T-cell (primary cell): ENCODE measurements at regions not wholly inside any gene's neighbourhood (a gene's known extent, or its start where the extent isn't known, plus 50 kb on each side); places are given as distances from the start of the nearest gene placed in this dataset.

Experiments used
- ATAC-seq, 4 experiments: fragments of 200-7000 bp in 3 of 4; fragments of 150-1000 bp in 1 of 4; cut with Tn5 transposase; replicated peaks in 1 of 4; 1 replicate in 3 of 4; 2 replicates in 1 of 4; pipeline ENCODE4 v1.10.0; 2021; ENCODE audit warnings: moderate library complexity in 3 of 4, mild to moderate bottlenecking in 2 of 4, moderate number of reproducible peaks in 1 of 4
- CTCF ChIA-PET, 2 donors: fragments of 300-600 bp; sonication (Branson Sonifier 250); formaldehyde crosslinking; loops; one replicate each; lab custom pipeline; 2022; ENCODE audit warnings: antibody characterized with exemption in 2 of 2; lab: Charles Lee
- POLR2A ChIA-PET, 2 donors: fragments of 300-600 bp; sonication (Branson Sonifier 250); formaldehyde crosslinking; loops; one replicate each; lab custom pipeline; 2022; ENCODE audit warnings: antibody characterized with exemption in 2 of 2; lab: Charles Lee
- DNase-seq, 35 experiments: peaks; one replicate each; pipeline versions ENCODE4 v3.0.0 to v3.0.0-alpha.2; 2013 to 2023
- H3K27ac ChIP-seq: one replicate; pipeline ENCODE4 v1.5.1; 2013; ENCODE audit warnings: low read length
- H3K27me3 ChIP-seq, 2 experiments: replicated peaks in 1 of 2; 1 replicate in 1 of 2; 2 replicates in 1 of 2; pipeline versions ENCODE4 v1.6.1 to v1.7.0; 2013; ENCODE audit warnings: low read length in 1 of 2, mixed read lengths in 1 of 2; ENCODE audit not compliant: control insufficient read depth in 2 of 2, insufficient read depth in 2 of 2; ENCODE audit errors: extremely low read depth in 1 of 2
- H3K36me3 ChIP-seq, 2 donors: 1 replicate in 1 of 2; 2 replicates in 1 of 2; pipeline versions ENCODE4 v1.6.1 to v1.7.0; 2013; ENCODE audit warnings: low read length in 1 of 2; ENCODE audit not compliant: control insufficient read depth in 2 of 2, insufficient read depth in 1 of 2; ENCODE audit errors: extremely low read depth in 1 of 2
- H3K4me1 ChIP-seq, 2 experiments: 1 replicate in 1 of 2; 2 replicates in 1 of 2; pipeline versions ENCODE4 v1.6.1 to v1.7.0; 2013; ENCODE audit warnings: low read length in 2 of 2, mixed read lengths in 1 of 2; ENCODE audit not compliant: insufficient read depth in 2 of 2, control insufficient read depth in 1 of 2; ENCODE audit errors: extremely low read depth in 1 of 2
- H3K4me3 ChIP-seq, 2 donors: 1 replicate in 1 of 2; 2 replicates in 1 of 2; pipeline versions ENCODE4 v1.5.1 to v1.7.0; 2013; ENCODE audit warnings: mild to moderate bottlenecking in 2 of 2, low read length in 1 of 2, moderate library complexity in 1 of 2; ENCODE audit not compliant: control insufficient read depth in 1 of 2; ENCODE audit errors: extremely low read depth in 1 of 2
- H3K9me3 ChIP-seq: 2 replicates; pipeline ENCODE4 v1.7.0; 2013
- H3K27ac Mint-ChIP-seq, 2 donors: one replicate each; pipeline ENCODE4 v1.8.0; 2020 to 2021; ENCODE audit warnings: mild to moderate bottlenecking in 2 of 2, mixed read lengths in 2 of 2
- H3K27me3 Mint-ChIP-seq, 2 donors: one replicate each; pipeline ENCODE4 v1.8.0; 2021 to 2022; ENCODE audit warnings: mixed read lengths in 2 of 2
- H3K36me3 Mint-ChIP-seq: one replicate; pipeline ENCODE4 v1.8.0; 2021; ENCODE audit warnings: mixed read lengths
- H3K4me1 Mint-ChIP-seq, 3 donors: one replicate each; pipeline ENCODE4 v1.8.0; 2020 to 2022; ENCODE audit warnings: mixed read lengths in 3 of 3, mild to moderate bottlenecking in 1 of 3
- H3K4me3 Mint-ChIP-seq, 3 donors: one replicate each; pipeline ENCODE4 v1.8.0; 2020 to 2022; ENCODE audit warnings: mild to moderate bottlenecking in 3 of 3, mixed read lengths in 3 of 3, moderate library complexity in 3 of 3
- H3K9me3 Mint-ChIP-seq, 3 donors: one replicate each; pipeline ENCODE4 v1.8.0; 2020 to 2022; ENCODE audit warnings: mixed read lengths in 3 of 3
- WGBS: methylation state at CpG from one replicate; pipeline ENCODE4 v1.1.5; 2013; ENCODE audit warnings: missing lambda C conversion rate; ENCODE audit not compliant: insufficient coverage; 5-methylcytosine and 5-hydroxymethylcytosine counted together

- no CpG with 5 or more reads among the region's 4 CpGs for WGBS
Measured at GRCh38 chr2:185240796-185241195, 497.8 kb upstream of the FSIP2 start.

DNA sequence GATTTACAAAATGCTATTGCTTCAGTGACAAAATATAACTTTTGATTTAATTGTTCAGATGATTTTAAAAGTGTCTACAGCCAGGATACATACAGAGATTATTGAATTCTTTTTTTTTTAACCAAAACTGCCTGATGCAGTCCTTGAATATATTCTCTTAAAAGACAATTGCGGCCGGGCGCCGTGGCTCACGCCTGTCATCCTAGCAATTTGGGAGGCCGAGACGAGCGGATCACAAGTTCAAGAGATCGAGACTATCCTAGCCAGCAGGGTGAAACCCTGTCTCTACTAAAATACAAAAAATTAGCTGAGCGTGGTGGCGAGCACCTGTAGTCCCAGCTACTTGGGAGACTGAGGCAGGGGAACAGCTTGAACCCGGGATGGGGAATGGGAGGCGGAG lies 497.0 kb upstream of the FSIP2 start:
- Histone ChIP-seq H3K4me1 (no peaks in the 10 kb centered on the region), H3K27me3 (no peaks in the 10 kb centered on the region), H3K36me3 (no peaks in the 10 kb centered on the region), H3K9me3 (no peaks in the 10 kb centered on the region), H3K4me3 (no peak overlapping the region), H3K27ac (no peak overlapping the region)
- ATAC-seq (no peak), DNase-seq (no peak)
- no peak overlapping the region for H3K4me3 Mint-ChIP-seq
- ChIA-PET POLR2A (no interaction called here), CTCF (no interaction called here)
- no peaks in the 10 kb centered on the region for H3K4me1 Mint-ChIP-seq
- no peaks in the 10 kb centered on the region for H3K36me3 Mint-ChIP-seq
- H3K27ac Mint-ChIP-seq, result no peak overlapping the region
- H3K9me3 Mint-ChIP-seq, result peaks cover 9 to 14% (median 14%) of the 10 kb centered on the region in 3 donors
- H3K27me3 Mint-ChIP-seq, result no peaks in the 10 kb centered on the region
- 100% methylated on average over 5 of the region's 13 CpGs for WGBS

More at GRCh38 chr2:185240796-185241195, 497.8 kb upstream of the FSIP2 start:
- H3K27ac Mint-ChIP-seq, result no peak overlapping the region
- H3K4me1 ChIP-seq, result no peaks in the 10 kb centered on the region
- ATAC-seq (no peak), DNase-seq (no peak)
- no peaks in the 10 kb centered on the region for H3K27me3 Mint-ChIP-seq
- H3K4me3 ChIP-seq, result no peak overlapping the region
- POLR2A ChIA-PET, result no interaction called here
- no peaks in the 10 kb centered on the region for H3K27me3 ChIP-seq
- H3K36me3 ChIP-seq, result no peaks in the 10 kb centered on the region
- no peaks in the 10 kb centered on the region for H3K36me3 Mint-ChIP-seq
- CTCF ChIA-PET, result no interaction called here
- no peaks in the 10 kb centered on the region for H3K4me1 Mint-ChIP-seq
- H3K9me3 ChIP-seq, result no peaks in the 10 kb centered on the region
- no peak overlapping the region for H3K27ac ChIP-seq
- peaks cover 12 to 22% (median 14%) of the 10 kb centered on the region in 3 donors for H3K9me3 Mint-ChIP-seq
- H3K4me3 Mint-ChIP-seq, result no peak overlapping the region

DNA sequence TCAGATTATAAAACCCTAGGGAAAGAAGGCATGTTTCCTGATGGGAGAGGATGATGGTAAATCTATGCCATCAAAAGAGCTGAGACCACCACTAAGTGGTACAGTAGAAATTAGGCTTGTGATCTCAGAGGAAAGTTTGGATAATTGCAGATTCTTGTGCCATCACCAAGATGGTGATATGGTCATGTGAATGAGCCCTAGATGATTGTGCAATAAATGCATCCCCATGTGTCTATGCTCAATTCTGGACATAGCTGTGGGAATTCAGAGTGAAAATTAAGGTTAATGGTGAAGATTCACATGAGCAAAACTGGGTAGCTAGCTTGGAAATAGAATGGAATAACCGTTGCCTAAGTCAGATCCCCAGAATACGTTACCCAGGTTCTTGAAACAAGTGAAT lies 496.1 kb upstream of the FSIP2 start:
- Mint-ChIP-seq H3K36me3 (no peaks in the 10 kb centered on the region), H3K27me3 (no peaks in the 10 kb centered on the region), H3K4me1 (no peaks in the 10 kb centered on the region), H3K9me3 (peaks cover 4 to 14% (median 11%) of the 10 kb centered on the region in 3 donors), H3K27ac (no peak overlapping the region), H3K4me3 (no peak overlapping the region)
- Histone ChIP-seq H3K27me3 (no peaks in the 10 kb centered on the region), H3K27ac (no peak overlapping the region), H3K9me3 (no peaks in the 10 kb centered on the region), H3K36me3 (no peaks in the 10 kb centered on the region), H3K4me1 (no peaks in the 10 kb centered on the region), H3K4me3 (no peak overlapping the region)
- CTCF ChIA-PET, result no interaction called here
- POLR2A ChIA-PET, result no interaction called here
- WGBS, result no CpG with 5 or more reads among the region's 2 CpGs
- DNase-seq (no peak), ATAC-seq (no peak)

- CTCF ChIA-PET, result no interaction called here
Measured at GRCh38 chr2:185245216-185245615, 493.4 kb upstream of the FSIP2 start.

DNA sequence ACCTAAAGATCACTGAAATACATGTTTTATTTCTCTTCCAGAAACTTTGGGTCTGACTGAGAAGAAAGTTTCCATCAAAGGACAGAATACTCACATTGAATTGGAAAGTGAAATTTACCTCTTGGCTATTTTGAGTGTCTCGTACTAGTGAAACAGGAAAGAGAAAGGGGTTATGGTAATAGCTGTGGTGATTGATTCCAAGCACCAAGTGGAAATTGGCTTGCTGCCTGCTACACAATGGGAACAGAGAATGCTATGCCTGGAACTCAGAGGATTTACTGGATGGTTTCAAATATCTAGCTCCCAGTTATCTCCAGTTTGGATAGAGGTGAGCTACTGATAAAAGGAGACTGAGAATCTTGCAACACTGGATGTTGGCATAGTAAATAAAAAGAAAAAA lies 492.8 kb upstream of the FSIP2 start:
- Mint-ChIP-seq H3K9me3 (peaks cover 3 to 14% (median 5%) of the 10 kb centered on the region in 3 donors), H3K27me3 (no peaks in the 10 kb centered on the region), H3K36me3 (no peaks in the 10 kb centered on the region), H3K4me3 (no peak overlapping the region), H3K4me1 (no peaks in the 10 kb centered on the region), H3K27ac (no peak overlapping the region)
- no peak overlapping the region for H3K27ac ChIP-seq
- no peaks in the 10 kb centered on the region for H3K36me3 ChIP-seq
- DNase-seq (no peak), ATAC-seq (no peak)
- H3K4me3 ChIP-seq, result no peak overlapping the region
- no CpG with 5 or more reads among the region's 1 CpG for WGBS
- ChIA-PET POLR2A (no interaction called here), CTCF (no interaction called here)
- no peaks in the 10 kb centered on the region for H3K27me3 ChIP-seq
- no peaks in the 10 kb centered on the region for H3K9me3 ChIP-seq
- H3K4me1 ChIP-seq, result no peaks in the 10 kb centered on the region

More at GRCh38 chr2:185245216-185245615, 493.4 kb upstream of the FSIP2 start:
- Histone ChIP-seq H3K27me3 (no peaks in the 10 kb centered on the region), H3K36me3 (no peaks in the 10 kb centered on the region), H3K9me3 (no peaks in the 10 kb centered on the region), H3K4me3 (no peak overlapping the region), H3K4me1 (no peaks in the 10 kb centered on the region), H3K27ac (no peak overlapping the region)
- Mint-ChIP-seq H3K9me3 (peaks cover 3 to 14% (median 5%) of the 10 kb centered on the region in 3 donors), H3K4me3 (no peak overlapping the region), H3K4me1 (no peaks in the 10 kb centered on the region), H3K27me3 (no peaks in the 10 kb centered on the region), H3K36me3 (no peaks in the 10 kb centered on the region), H3K27ac (no peak overlapping the region)
- 80% methylated on average over 2 of the region's 4 CpGs for WGBS
- POLR2A ChIA-PET, result no interaction called here
- ATAC-seq (no peak), DNase-seq (no peak)

DNA sequence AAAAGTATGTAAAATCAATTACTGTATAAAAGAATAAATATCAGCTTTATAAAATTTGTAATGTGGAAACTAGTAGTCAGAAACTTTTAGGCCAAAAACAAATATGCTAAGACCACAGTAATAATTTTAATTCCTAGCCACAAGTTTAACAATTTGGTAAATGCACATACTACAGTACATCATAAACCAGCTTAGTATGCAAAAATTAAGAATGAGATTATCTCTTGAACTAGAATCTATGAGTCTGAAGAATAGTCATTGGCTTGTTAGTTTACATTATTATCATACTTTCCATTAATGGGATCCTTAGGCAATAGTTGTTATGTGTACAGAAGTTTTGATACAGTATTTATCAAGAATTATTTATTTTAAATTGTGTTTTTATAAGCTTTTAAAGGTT lies 491.9 kb upstream of the FSIP2 start:
- peaks cover 3 to 14% (median 5%) of the 10 kb centered on the region in 3 donors for H3K9me3 Mint-ChIP-seq
- H3K4me1 ChIP-seq, result no peaks in the 10 kb centered on the region

GRCh38 chr2:185255566-185255965 lies 483.0 kb upstream of the FSIP2 start:
- ChIA-PET POLR2A (no interaction called here), CTCF (interaction anchor here (0.6 kb wide), 2 partner anchors 66 to 904 kb away, joined by 3 to 7 read pairs; no protein-coding TSS in a partner anchor)
- ATAC-seq (no peak), DNase-seq (no peak)
- peaks cover 3 to 9% (median 8%) of the 10 kb centered on the region in 3 donors for H3K9me3 Mint-ChIP-seq
- Histone ChIP-seq H3K27me3 (no peaks in the 10 kb centered on the region), H3K36me3 (no peaks in the 10 kb centered on the region), H3K9me3 (no peaks in the 10 kb centered on the region), H3K4me1 (no peaks in the 10 kb centered on the region), H3K27ac (no peak overlapping the region), H3K4me3 (no peak overlapping the region)
- H3K27me3 Mint-ChIP-seq, result no peaks in the 10 kb centered on the region
- H3K4me3 Mint-ChIP-seq, result no peak overlapping the region
- no peaks in the 10 kb centered on the region for H3K36me3 Mint-ChIP-seq
- H3K27ac Mint-ChIP-seq, result no peak overlapping the region
- WGBS, result no CpG with 5 or more reads among the region's 1 CpG
- no peaks in the 10 kb centered on the region for H3K4me1 Mint-ChIP-seq

More for the DNA sequence above, 491.9 kb upstream of the FSIP2 start:
- Histone ChIP-seq H3K9me3 (no peaks in the 10 kb centered on the region), H3K4me3 (no peak overlapping the region), H3K27me3 (no peaks in the 10 kb centered on the region), H3K36me3 (no peaks in the 10 kb centered on the region), H3K27ac (no peak overlapping the region)
- ChIA-PET CTCF (no interaction called here), POLR2A (interaction anchor here in 1 of 2 donors (0.6 kb wide), 1 partner anchor 10 kb away, joined by 3 read pairs; no protein-coding TSS in a partner anchor)
- no peak overlapping the region for H3K4me3 Mint-ChIP-seq
- no peak overlapping the region for H3K27ac Mint-ChIP-seq
- no peaks in the 10 kb centered on the region for H3K36me3 Mint-ChIP-seq
- H3K27me3 Mint-ChIP-seq, result no peaks in the 10 kb centered on the region
- no peak for DNase-seq
- no peaks in the 10 kb centered on the region for H3K4me1 Mint-ChIP-seq
- no peak for ATAC-seq
